Suprapubic skin (tissue), 4 donors: ENCODE measurements at regions not wholly inside any gene's neighbourhood (a gene's known extent, or its start where the extent isn't known, plus 50 kb on each side); places are given as distances from the start of the nearest gene placed in this dataset.

Experiments
- DNase-seq, 2 donors: peaks; one replicate each; pipeline ENCODE4 v3.0.0-alpha.2; 2019; ENCODE audit warnings: low spot score in 2 of 2
- H3K27ac ChIP-seq: fragments of 200-600 bp; sonication (generic); one replicate; pipeline ENCODE4 v1.5.1; 2019
- H3K27me3 ChIP-seq: fragments of 200-600 bp; sonication (generic); one replicate; pipeline ENCODE4 v1.5.1; 2019
- H3K36me3 ChIP-seq: fragments of 200-600 bp; sonication (generic); one replicate; pipeline ENCODE4 v1.5.1; 2019
- H3K4me1 ChIP-seq: fragments of 200-600 bp; sonication (generic); one replicate; pipeline ENCODE4 v1.5.1; 2019
- H3K4me3 ChIP-seq: fragments of 200-600 bp; sonication (generic); one replicate; pipeline ENCODE4 v1.5.1; 2019; ENCODE audit warnings: mild to moderate bottlenecking
- H3K9me3 ChIP-seq: fragments of 200-600 bp; sonication (generic); one replicate; pipeline ENCODE4 v1.5.1; 2019
- CTCF ChIP-seq, 2 donors: fragments of 200-600 bp in 1 of 2; fragments of 450-650 bp in 1 of 2; sonication (generic) in 1 of 2; IDR thresholded peaks; one replicate each; pipeline ENCODE4 v1.5.1; 2016 to 2019; ENCODE audit warnings: antibody characterized with exemption in 2 of 2, mild to moderate bottlenecking in 1 of 2, moderate library complexity in 1 of 2
- EP300 ChIP-seq: sonication (generic); formaldehyde crosslinking; IDR thresholded peaks from one replicate; pipeline ENCODE4 v1.6.1; 2017; ENCODE audit warnings: antibody characterized with exemption
- POLR2A ChIP-seq, 2 donors: fragments of 450-650 bp; IDR thresholded peaks; one replicate each; pipeline ENCODE4 v1.6.1; 2017; ENCODE audit warnings: antibody characterized with exemption in 2 of 2, mild to moderate bottlenecking in 2 of 2, moderate library complexity in 2 of 2
- POLR2AphosphoS5 ChIP-seq, 3 donors: sonication (generic); formaldehyde crosslinking; IDR thresholded peaks; one replicate each; pipeline ENCODE4 v1.6.1; 2017; ENCODE audit warnings: antibody characterized with exemption in 3 of 3
- WGBS: methylation state at CpG from one replicate; pipeline ENCODE4 v1.1.5; 2018; 5-methylcytosine and 5-hydroxymethylcytosine counted together

GRCh38 chr1:79885101-79885500 is 878.6 kb upstream of the ADGRL4 start:
- Histone ChIP-seq H3K4me1 (no peaks in the 10 kb centered on the region), H3K27me3 (no peaks in the 10 kb centered on the region), H3K36me3 (no peaks in the 10 kb centered on the region), H3K9me3 (no peaks in the 10 kb centered on the region), H3K27ac (no peak overlapping the region), H3K4me3 (no peak overlapping the region)
- TF ChIP-seq POLR2AphosphoS5 (IDR thresholded peaks at IDR 0.05) = no peak
- TF ChIP-seq EP300 = no peak
- TF ChIP-seq CTCF (IDR thresholded peaks at IDR 0.05) = no peak
- no peak for TF ChIP-seq POLR2A (IDR thresholded peaks at IDR 0.05)
- DNase-seq = no peak

GRCh38 chr1:79877086-79877485 is 870.6 kb upstream of the ADGRL4 start:
- Histone ChIP-seq H3K9me3 (no peaks in the 10 kb centered on the region), H3K4me1 (no peaks in the 10 kb centered on the region), H3K27me3 (no peaks in the 10 kb centered on the region), H3K4me3 (no peak overlapping the region), H3K27ac (no peak overlapping the region), H3K36me3 (no peaks in the 10 kb centered on the region)
- TF ChIP-seq CTCF (IDR thresholded peaks at IDR 0.05) (no peak), POLR2AphosphoS5 (IDR thresholded peaks at IDR 0.05) (no peak), EP300 (no peak), POLR2A (IDR thresholded peaks at IDR 0.05) (no peak)
- 88% methylated on average over 2 of the region's 2 CpGs for WGBS
- no peak for DNase-seq

- Histone ChIP-seq H3K27me3 (no peaks in the 10 kb centered on the region), H3K27ac (no peak overlapping the region), H3K4me1 (no peaks in the 10 kb centered on the region), H3K9me3 (no peaks in the 10 kb centered on the region), H3K4me3 (no peak overlapping the region), H3K36me3 (no peaks in the 10 kb centered on the region)
- no peak for DNase-seq
- WGBS = 97% methylated on average over 4 of the region's 5 CpGs
- no peak for TF ChIP-seq EP300
- no peak for TF ChIP-seq CTCF (IDR thresholded peaks at IDR 0.05)
- TF ChIP-seq POLR2AphosphoS5 (IDR thresholded peaks at IDR 0.05) = no peak
- no peak for TF ChIP-seq POLR2A (IDR thresholded peaks at IDR 0.05)
Observed at GRCh38 chr1:79875187-79875586, 868.7 kb upstream of the ADGRL4 start.

- TF ChIP-seq EP300 (no peak), CTCF (IDR thresholded peaks at IDR 0.05) (no peak), POLR2AphosphoS5 (IDR thresholded peaks at IDR 0.05) (no peak), POLR2A (IDR thresholded peaks at IDR 0.05) (no peak)
- 68% methylated on average over 3 of the region's 3 CpGs for WGBS
- no peaks in the 10 kb centered on the region for H3K9me3 ChIP-seq
- H3K4me1 ChIP-seq = no peaks in the 10 kb centered on the region
- no peak for DNase-seq
- no peaks in the 10 kb centered on the region for H3K27me3 ChIP-seq
- no peak overlapping the region for H3K27ac ChIP-seq
- no peak overlapping the region for H3K4me3 ChIP-seq
- H3K36me3 ChIP-seq = no peaks in the 10 kb centered on the region
Observed at GRCh38 chr1:79874289-79874688, 867.8 kb upstream of the ADGRL4 start.

GRCh38 chr1:79859212-79859948 is 852.9 kb upstream of the ADGRL4 start:
- H3K27ac ChIP-seq = peak overlapping the region; percentile 60
- peaks cover 5% of the 10 kb centered on the region for H3K4me1 ChIP-seq
- 56% methylated on average over 8 of the region's 8 CpGs for WGBS
- H3K4me3 ChIP-seq = no peak overlapping the region
- H3K27me3 ChIP-seq = no peaks in the 10 kb centered on the region
- no peak for DNase-seq
- H3K36me3 ChIP-seq = no peaks in the 10 kb centered on the region
- no peaks in the 10 kb centered on the region for H3K9me3 ChIP-seq
- TF ChIP-seq CTCF (IDR thresholded peaks at IDR 0.05) (no peak), EP300 (no peak), POLR2A (IDR thresholded peaks at IDR 0.05) (no peak), POLR2AphosphoS5 (IDR thresholded peaks at IDR 0.05) (no peak)
